Glutamatergic neuron (in vitro differentiated cells): ENCODE measurements at regions not wholly inside any gene's neighbourhood (a gene's known extent, or its start where the extent isn't known, plus 50 kb on each side); places are given as distances from the start of the nearest gene placed in this dataset.

Experiments used
- DNase-seq: peaks from one replicate; pipeline ENCODE4 v3.0.0; 2022
- H3K27ac Mint-ChIP-seq: one replicate; pipeline ENCODE4 v1.8.0; 2020; ENCODE audit warnings: mild to moderate bottlenecking, mixed read lengths, inconsistent platforms; ENCODE audit not compliant: unreplicated experiment
- H3K27me3 Mint-ChIP-seq: one replicate; pipeline ENCODE4 v1.8.0; 2020; ENCODE audit warnings: mild to moderate bottlenecking, moderate library complexity, mixed read lengths, inconsistent platforms; ENCODE audit not compliant: unreplicated experiment
- H3K36me3 Mint-ChIP-seq: one replicate; pipeline ENCODE4 v1.8.0; 2020; ENCODE audit warnings: mild to moderate bottlenecking, mixed read lengths, inconsistent platforms; ENCODE audit not compliant: unreplicated experiment
- H3K4me1 Mint-ChIP-seq: one replicate; pipeline ENCODE4 v1.8.0; 2020; ENCODE audit warnings: mild to moderate bottlenecking, low read depth, mixed read lengths, inconsistent platforms; ENCODE audit not compliant: unreplicated experiment
- H3K4me3 Mint-ChIP-seq: one replicate; pipeline ENCODE4 v1.8.0; 2020; ENCODE audit warnings: mild to moderate bottlenecking, mixed read lengths, inconsistent platforms; ENCODE audit not compliant: unreplicated experiment
- H3K9me3 Mint-ChIP-seq: one replicate; pipeline ENCODE4 v1.8.0; 2020; ENCODE audit warnings: mild to moderate bottlenecking, moderate library complexity, mixed read lengths, inconsistent platforms; ENCODE audit not compliant: unreplicated experiment
- TF ChIP-seq, protein P1 (sequence below): fragments of 200-600 bp; sonication (generic); IDR thresholded peaks from one replicate; pipeline ENCODE4 v1.5.0; 2021; ENCODE audit not compliant: partially characterized antibody, unreplicated experiment

DNA sequence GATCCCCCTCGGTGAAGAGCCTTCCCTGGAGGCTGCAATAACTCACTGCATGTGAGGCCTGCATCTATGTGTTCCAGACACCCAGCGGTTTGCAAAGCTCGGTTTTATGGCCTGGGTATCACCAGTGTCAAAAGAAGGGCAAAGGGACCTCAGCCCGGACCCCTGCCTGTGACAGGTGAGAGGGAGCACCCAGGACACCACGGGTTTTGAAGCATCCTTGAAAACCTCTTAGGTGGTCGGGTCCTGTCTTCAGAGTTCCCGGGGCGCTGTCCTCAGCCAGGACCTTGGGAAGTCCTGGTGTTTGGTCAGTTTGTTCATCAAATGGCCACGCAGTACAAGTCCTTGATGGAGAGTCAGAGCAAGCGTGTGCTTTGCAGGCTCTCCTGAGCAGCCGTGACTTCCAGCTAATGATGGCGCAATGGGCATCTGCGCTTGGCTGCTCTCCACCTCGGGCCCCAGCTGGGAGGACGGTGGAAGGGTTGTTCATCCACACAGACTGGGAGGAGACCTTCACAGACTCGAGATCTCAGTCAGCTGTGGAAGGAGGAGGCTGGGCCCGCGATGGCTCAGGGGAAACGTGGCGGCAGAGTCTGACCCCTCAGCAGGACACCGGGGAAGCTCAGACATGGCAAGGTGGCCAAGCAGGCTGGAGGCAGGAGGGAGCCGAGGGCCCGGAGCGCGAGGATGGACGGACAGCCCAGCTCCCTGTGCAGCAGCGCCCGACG lies 113.1 kb upstream of the GPC1 start:
- Mint-ChIP-seq H3K27ac (no peak overlapping the region), H3K4me1 (peaks cover 2% of the 10 kb centered on the region), H3K27me3 (peaks cover 6% of the 10 kb centered on the region), H3K9me3 (peaks cover 4% of the 10 kb centered on the region), H3K4me3 (no peak overlapping the region), H3K36me3 (no peaks in the 10 kb centered on the region)
- TF ChIP-seq, protein P1, sequence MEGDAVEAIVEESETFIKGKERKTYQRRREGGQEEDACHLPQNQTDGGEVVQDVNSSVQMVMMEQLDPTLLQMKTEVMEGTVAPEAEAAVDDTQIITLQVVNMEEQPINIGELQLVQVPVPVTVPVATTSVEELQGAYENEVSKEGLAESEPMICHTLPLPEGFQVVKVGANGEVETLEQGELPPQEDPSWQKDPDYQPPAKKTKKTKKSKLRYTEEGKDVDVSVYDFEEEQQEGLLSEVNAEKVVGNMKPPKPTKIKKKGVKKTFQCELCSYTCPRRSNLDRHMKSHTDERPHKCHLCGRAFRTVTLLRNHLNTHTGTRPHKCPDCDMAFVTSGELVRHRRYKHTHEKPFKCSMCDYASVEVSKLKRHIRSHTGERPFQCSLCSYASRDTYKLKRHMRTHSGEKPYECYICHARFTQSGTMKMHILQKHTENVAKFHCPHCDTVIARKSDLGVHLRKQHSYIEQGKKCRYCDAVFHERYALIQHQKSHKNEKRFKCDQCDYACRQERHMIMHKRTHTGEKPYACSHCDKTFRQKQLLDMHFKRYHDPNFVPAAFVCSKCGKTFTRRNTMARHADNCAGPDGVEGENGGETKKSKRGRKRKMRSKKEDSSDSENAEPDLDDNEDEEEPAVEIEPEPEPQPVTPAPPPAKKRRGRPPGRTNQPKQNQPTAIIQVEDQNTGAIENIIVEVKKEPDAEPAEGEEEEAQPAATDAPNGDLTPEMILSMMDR = no peak
- DNase-seq = no peak

DNA sequence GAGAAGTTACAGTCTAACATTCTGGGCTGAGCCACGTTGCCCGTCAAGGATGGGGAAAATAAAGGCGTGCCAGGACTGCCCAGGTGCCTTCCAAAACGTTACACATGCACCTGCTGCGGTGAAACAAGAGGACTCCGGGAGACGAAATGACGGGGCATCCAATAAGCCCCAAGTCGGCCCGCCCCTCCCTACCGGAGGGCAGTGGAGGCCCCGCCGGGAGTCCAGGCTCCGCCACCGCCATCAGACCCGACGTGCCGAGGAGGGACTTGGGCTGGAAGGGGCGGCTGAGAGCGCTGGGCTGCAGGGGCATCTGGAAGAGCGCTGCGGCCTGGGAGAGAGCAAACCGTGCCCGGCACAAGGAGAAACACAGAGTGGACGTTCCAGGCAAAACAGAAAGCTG lies 112.5 kb upstream of the GPC1 start:
- TF ChIP-seq, protein P1 = no peak
- DNase-seq = no peak
- peaks cover 2% of the 10 kb centered on the region for H3K4me1 Mint-ChIP-seq
- H3K27ac Mint-ChIP-seq = no peak overlapping the region
- H3K9me3 Mint-ChIP-seq = peaks cover 4% of the 10 kb centered on the region
- no peaks in the 10 kb centered on the region for H3K36me3 Mint-ChIP-seq
- H3K4me3 Mint-ChIP-seq = no peak overlapping the region
- H3K27me3 Mint-ChIP-seq = peaks cover 6% of the 10 kb centered on the region

- peaks cover 2% of the 10 kb centered on the region for H3K4me1 Mint-ChIP-seq
- peaks cover 4% of the 10 kb centered on the region for H3K9me3 Mint-ChIP-seq
- no peak overlapping the region for H3K4me3 Mint-ChIP-seq
- no peak for DNase-seq
- H3K36me3 Mint-ChIP-seq = peaks cover 5% of the 10 kb centered on the region
- H3K27ac Mint-ChIP-seq = no peak overlapping the region
- H3K27me3 Mint-ChIP-seq = peaks cover 6% of the 10 kb centered on the region
- TF ChIP-seq, protein P1 = no peak
Observed at GRCh38 chr2:240323601-240324291, 111.7 kb upstream of the GPC1 start.

DNA sequence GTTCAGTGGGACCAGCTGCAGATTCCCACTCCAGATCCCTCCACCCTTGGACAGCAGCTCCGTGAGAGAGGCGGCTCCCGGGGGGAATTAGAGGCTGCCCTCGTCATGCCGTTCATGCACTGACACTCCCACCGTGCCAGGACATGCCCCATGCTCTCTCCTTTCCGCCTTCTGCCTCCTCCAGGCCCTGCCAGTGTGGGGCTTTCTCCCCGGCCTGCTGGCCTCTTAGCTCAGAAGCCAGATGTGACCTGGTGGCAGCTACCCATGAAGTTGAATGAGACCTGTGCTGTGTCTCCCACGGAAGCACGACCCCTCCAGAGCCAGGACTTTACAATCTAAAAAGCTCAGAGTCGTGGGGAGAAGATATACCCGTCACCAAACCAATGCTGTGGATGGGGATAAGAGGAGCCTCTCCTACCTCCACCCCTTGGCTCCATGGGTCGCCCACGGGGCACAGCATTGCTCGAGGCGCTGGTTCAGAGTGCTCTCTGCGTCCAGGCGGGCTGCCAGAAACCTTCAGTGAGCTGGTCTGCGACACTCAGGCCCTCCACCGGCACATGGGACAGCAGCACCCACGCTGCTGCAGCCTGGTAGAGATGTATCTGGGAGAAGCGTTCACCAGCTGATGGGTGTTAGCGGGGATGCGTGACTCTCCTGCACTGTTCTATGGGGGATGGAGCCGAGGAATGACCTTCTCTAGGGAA lies 111.0 kb upstream of the GPC1 start:
- H3K27me3 Mint-ChIP-seq = peaks cover 2% of the 10 kb centered on the region

More for the DNA sequence above, 111.0 kb upstream of the GPC1 start:
- TF ChIP-seq, protein P1 = no peak
- peaks cover 8% of the 10 kb centered on the region for H3K36me3 Mint-ChIP-seq
- no peak overlapping the region for H3K4me3 Mint-ChIP-seq
- peaks cover 2% of the 10 kb centered on the region for H3K4me1 Mint-ChIP-seq
- peaks cover 6% of the 10 kb centered on the region for H3K9me3 Mint-ChIP-seq
- no peak overlapping the region for H3K27ac Mint-ChIP-seq
- DNase-seq = no peak
